Upper lobe of left lung (tissue), 4 donors: ENCODE measurements at regions not wholly inside any gene's neighbourhood (a gene's known extent, or its start where the extent isn't known, plus 50 kb on each side); places are given as distances from the start of the nearest gene placed in this dataset.

Experiments used
- CTCF ChIP-seq, 6 experiments: fragments of 450-650 bp in 4 of 6; fragments of 200-600 bp in 2 of 6; sonication (generic) in 2 of 6; IDR thresholded peaks; one replicate each; pipeline ENCODE4 v1.5.1; 2016 to 2019; ENCODE audit warnings: antibody characterized with exemption in 6 of 6
- EP300 ChIP-seq, 4 donors: sonication (generic); formaldehyde crosslinking; IDR thresholded peaks; one replicate each; pipeline ENCODE4 v1.5.1; 2017; ENCODE audit warnings: antibody characterized with exemption in 4 of 4, control low read depth in 2 of 4
- POLR2A ChIP-seq, 4 donors: fragments of 450-650 bp; IDR thresholded peaks; one replicate each; pipeline ENCODE4 v1.5.1; 2016 to 2017; ENCODE audit warnings: antibody characterized with exemption in 4 of 4, mild to moderate bottlenecking in 2 of 4

GRCh38 chr7:83738291-83738835 is 89.4 kb upstream of the SEMA3E start:
- TF ChIP-seq CTCF (IDR thresholded peaks at IDR 0.05) (no peak), EP300 (IDR thresholded peaks at IDR 0.05) (no peak), POLR2A (IDR thresholded peaks at IDR 0.05) (no peak)
